ENCODE measurements at regions not wholly inside any gene's neighbourhood (a gene's known extent, or its start where the extent isn't known, plus 50 kb on each side); places are given as distances from the start of the nearest gene placed in this dataset.

- H3K4me2 ChIP-seq (ENCODE audit: low read length): no peak overlapping the region
- H3K9me2 ChIP-seq (ENCODE audit: insufficient read depth, low read length): no peaks in the 10 kb centered on the region
- H3K4me3 ChIP-seq (ENCODE audit: low read length): no peak overlapping the region
- no peaks in the 10 kb centered on the region for H3K36me3 ChIP-seq (ENCODE audit: insufficient read depth, low read length)
- TF ChIP-seq EZH2 (IDR thresholded peaks at IDR 0.05; ENCODE audit: borderline replicate concordance, insufficient read depth, low read length, poor library complexity, severe bottlenecking) (no peak), CTCF (IDR thresholded peaks at IDR 0.05; ENCODE audit: poor library complexity, severe bottlenecking) (no peak), MXI1 (conservative IDR thresholded peaks at IDR 0.05; ENCODE audit: poor library complexity, severe bottlenecking) (no peak)
- H3K79me2 ChIP-seq (replicated peaks; ENCODE audit: insufficient read depth, low read length): no peaks in the 10 kb centered on the region
- H3F3A ChIP-seq (ENCODE audit: insufficient read depth, low read length, poor library complexity, severe bottlenecking): no peaks in the 10 kb centered on the region
- H4K20me1 ChIP-seq (ENCODE audit: insufficient read depth): no peaks in the 10 kb centered on the region
- H3K27ac ChIP-seq (ENCODE audit: low read length): no peak overlapping the region
- no peak overlapping the region for H3K9ac ChIP-seq (ENCODE audit: low read length)
- H2AFZ ChIP-seq (ENCODE audit: low read depth, low read length): no peak overlapping the region
- no peaks in the 10 kb centered on the region for H3K9me3 ChIP-seq (ENCODE audit: low read length)
- no peaks in the 10 kb centered on the region for H3K27me3 ChIP-seq (ENCODE audit: insufficient read depth, low read depth, low read length)
These were observed 106.8 kb upstream of the SERPINE2 start for GRCh38 chr2:224145751-224146355.

- Histone ChIP-seq H3K4me3 (ENCODE audit: low read length) (no peak overlapping the region), H3K4me2 (ENCODE audit: low read length) (no peak overlapping the region), H4K20me1 (ENCODE audit: insufficient read depth) (no peaks in the 10 kb centered on the region), H3K27ac (ENCODE audit: low read length) (no peak overlapping the region), H3K9ac (ENCODE audit: low read length) (no peak overlapping the region), H3K27me3 (ENCODE audit: insufficient read depth, low read depth, low read length) (no peaks in the 10 kb centered on the region), H2AFZ (ENCODE audit: low read depth, low read length) (no peak overlapping the region), H3K9me2 (ENCODE audit: insufficient read depth, low read length) (no peaks in the 10 kb centered on the region), H3K36me3 (ENCODE audit: insufficient read depth, low read length) (no peaks in the 10 kb centered on the region), H3K79me2 (replicated peaks; ENCODE audit: insufficient read depth, low read length) (no peaks in the 10 kb centered on the region), H3K9me3 (ENCODE audit: low read length) (no peaks in the 10 kb centered on the region), H3F3A (ENCODE audit: insufficient read depth, low read length, poor library complexity, severe bottlenecking) (no peaks in the 10 kb centered on the region)
- TF ChIP-seq SMC3 (conservative IDR thresholded peaks at IDR 0.05; ENCODE audit: poor library complexity) (no peak), MXI1 (conservative IDR thresholded peaks at IDR 0.05; ENCODE audit: poor library complexity, severe bottlenecking) (no peak), RAD21 (conservative IDR thresholded peaks at IDR 0.05) (no peak), CTCF (IDR thresholded peaks at IDR 0.05; ENCODE audit: poor library complexity, severe bottlenecking) (no peak), TAF1 (IDR thresholded peaks at IDR 0.05; ENCODE audit: low read depth) (no peak), EZH2 (IDR thresholded peaks at IDR 0.05; ENCODE audit: borderline replicate concordance, insufficient read depth, low read length, poor library complexity, severe bottlenecking) (no peak), POLR2AphosphoS5 (IDR thresholded peaks at IDR 0.05) (no peak), EP300 (conservative IDR thresholded peaks at IDR 0.05; ENCODE audit: poor library complexity, severe bottlenecking) (no peak), REST (IDR thresholded peaks at IDR 0.05; ENCODE audit: borderline replicate concordance) (no peak)
These were observed 104.4 kb upstream of the SERPINE2 start for GRCh38 chr2:224143526-224143925.

All from neural cell (in vitro differentiated cells).